ENCODE measurements at regions not wholly inside any gene's neighbourhood (a gene's known extent, or its start where the extent isn't known, plus 50 kb on each side); places are given as distances from the start of the nearest gene placed in this dataset.

- Histone ChIP-seq H3K4me1 (peaks cover 0 to 4% (median under 1%) of the 10 kb centered on the region in 4 donors), H3K4me3 (no peak overlapping the region), H3K27me3 (peaks cover 0 to 3% (median 0%) of the 10 kb centered on the region in 3 donors), H3K9me3 (no peaks in the 10 kb centered on the region), H3K36me3 (no peaks in the 10 kb centered on the region), H3K27ac (no peak overlapping the region)
- WGBS, 5 donors: 56 to 68% (median 60%) methylated on average over 7 of the region's 7 CpGs
- TF ChIP-seq CTCF (IDR thresholded peaks at IDR 0.05) (no peak), EP300 (IDR thresholded peaks at IDR 0.05) (no peak), POLR2AphosphoS5 (IDR thresholded peaks at IDR 0.05) (no peak), POLR2A (IDR thresholded peaks at IDR 0.05) (no peak)
- intact Hi-C loops (cut with DNase I; ENCODE audit: low total_unique reads): no loop called here
- DNase-seq: peak; percentile 33 to 58
Observed at GRCh38 chr13:40490086-40490758, 176.2 kb downstream of the FOXO1 start.

- no peak for DNase-seq
- intact Hi-C loops (cut with DNase I; ENCODE audit: low total_unique reads): no loop called here
- H3K27ac ChIP-seq: no peak overlapping the region
- peaks cover 0 to 3% (median 0%) of the 10 kb centered on the region in 3 donors for H3K27me3 ChIP-seq
- WGBS, 5 donors: 83 to 98% (median 84%) methylated on average over 5 to 9 of the region's 9 CpGs
- TF ChIP-seq POLR2A (IDR thresholded peaks at IDR 0.05) (no peak), POLR2AphosphoS5 (IDR thresholded peaks at IDR 0.05) (no peak), EP300 (IDR thresholded peaks at IDR 0.05) (no peak), CTCF (IDR thresholded peaks at IDR 0.05) (no peak)
- no peaks in the 10 kb centered on the region for H3K9me3 ChIP-seq
- H3K4me3 ChIP-seq: no peak overlapping the region
- H3K4me1 ChIP-seq: peaks cover 0 to 10% (median 5%) of the 10 kb centered on the region in 4 donors
- no peaks in the 10 kb centered on the region for H3K36me3 ChIP-seq
Observed at GRCh38 chr13:40492511-40492910, 173.9 kb downstream of the FOXO1 start.

- no peak for DNase-seq
- H3K4me1 ChIP-seq: peaks cover 0 to 10% (median 5%) of the 10 kb centered on the region in 4 donors
- WGBS, 5 donors: 55 to 75% (median 57%) methylated on average over 2 of the region's 2 CpGs
- H3K9me3 ChIP-seq: no peaks in the 10 kb centered on the region
- no peak for TF ChIP-seq CTCF (IDR thresholded peaks at IDR 0.05)
- no peak for TF ChIP-seq EP300 (IDR thresholded peaks at IDR 0.05)
- no peak for TF ChIP-seq POLR2AphosphoS5 (IDR thresholded peaks at IDR 0.05)
- TF ChIP-seq POLR2A (IDR thresholded peaks at IDR 0.05): no peak
- intact Hi-C loops (cut with DNase I; ENCODE audit: low total_unique reads): no loop called here
- no peaks in the 10 kb centered on the region for H3K27me3 ChIP-seq
- no peaks in the 10 kb centered on the region for H3K36me3 ChIP-seq
- no peak overlapping the region for H3K4me3 ChIP-seq
- no peak overlapping the region for H3K27ac ChIP-seq
Observed at GRCh38 chr13:40494513-40494912, 171.9 kb downstream of the FOXO1 start.

- WGBS, 5 donors: 72 to 88% (median 78%) methylated on average over 8 of the region's 8 CpGs
- Histone ChIP-seq H3K27ac (no peak overlapping the region), H3K4me1 (peaks cover 0 to 10% (median 5%) of the 10 kb centered on the region in 4 donors), H3K27me3 (no peaks in the 10 kb centered on the region), H3K36me3 (no peaks in the 10 kb centered on the region), H3K9me3 (no peaks in the 10 kb centered on the region), H3K4me3 (no peak overlapping the region)
- no peak for DNase-seq
- intact Hi-C loops (cut with DNase I; ENCODE audit: low total_unique reads): no loop called here
- TF ChIP-seq CTCF (IDR thresholded peaks at IDR 0.05): no peak
Observed at GRCh38 chr13:40494946-40495620, 171.4 kb downstream of the FOXO1 start.
